DMS153 (cell line): ENCODE measurements at regions not wholly inside any gene's neighbourhood (a gene's known extent, or its start where the extent isn't known, plus 50 kb on each side); places are given as distances from the start of the nearest gene placed in this dataset.
"Not testable (repeated sequence)": the region's sequence is repeated elsewhere in the genome, so short reads cannot be mapped to it uniquely, and the experiment has no call there.

Source experiments
- DNase-seq: peaks from one replicate; lab custom pipeline; 2025; lab: John Stamatoyannopoulos, UW

DNA sequence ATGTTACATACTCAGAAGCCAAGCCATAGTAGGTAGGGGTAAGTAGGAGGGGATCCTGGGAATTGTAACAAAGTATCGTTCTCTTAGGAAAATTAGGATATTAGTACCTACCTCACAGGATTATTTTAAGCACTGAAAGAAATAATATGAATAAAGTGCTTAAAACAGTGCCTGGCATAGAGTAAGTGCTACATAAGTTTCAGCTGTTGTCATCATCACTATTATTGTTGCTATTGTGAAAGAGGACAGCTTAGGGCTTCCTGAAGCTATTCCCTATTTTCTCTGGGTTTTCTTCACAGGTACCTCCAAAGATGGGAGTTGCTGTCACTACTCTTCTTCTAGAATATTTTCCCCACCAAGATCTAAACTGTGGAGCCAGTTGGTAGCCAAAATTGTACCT is 443.7 kb upstream of the FGF16 start:
- no peak for DNase-seq

DNA sequence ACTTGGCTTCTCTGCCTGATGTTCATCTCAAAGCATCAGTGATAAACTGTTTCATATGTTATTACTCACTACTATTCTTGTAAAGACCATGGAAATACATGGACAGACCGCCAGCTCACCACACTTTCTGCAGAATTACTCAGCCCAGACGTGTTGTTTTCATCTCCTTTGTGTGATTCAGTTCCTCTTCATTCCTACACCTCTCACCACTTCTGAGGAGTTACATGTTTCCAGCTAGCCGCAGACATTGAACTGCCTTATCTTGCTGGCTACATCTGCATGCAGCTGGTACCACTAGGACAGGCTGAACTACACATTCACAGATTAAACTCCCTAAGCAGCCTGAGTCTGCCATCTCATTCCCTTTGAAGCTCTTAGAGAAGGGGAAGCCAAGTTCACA is 443.2 kb upstream of the FGF16 start:
- DNase-seq, result no peak

DNA sequence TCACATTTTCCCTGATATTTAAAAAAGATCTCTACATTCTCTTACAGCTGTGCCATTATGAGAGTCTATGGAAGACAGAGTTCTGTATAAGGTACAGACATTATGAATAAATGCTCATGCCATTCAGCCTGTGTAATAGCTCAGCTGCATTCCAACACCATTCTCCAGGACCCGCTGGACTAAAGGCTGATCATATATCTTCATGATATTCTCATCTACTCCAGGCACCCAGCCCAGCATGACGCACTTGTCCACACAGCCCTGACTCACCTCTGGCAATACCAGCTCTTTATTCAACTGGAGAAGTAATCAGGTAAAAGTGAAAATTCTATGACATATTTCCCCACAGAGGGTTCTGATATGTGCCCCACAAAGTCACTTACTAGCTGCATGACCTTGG is 437.5 kb upstream of the FGF16 start:
- no peak for DNase-seq

DNA sequence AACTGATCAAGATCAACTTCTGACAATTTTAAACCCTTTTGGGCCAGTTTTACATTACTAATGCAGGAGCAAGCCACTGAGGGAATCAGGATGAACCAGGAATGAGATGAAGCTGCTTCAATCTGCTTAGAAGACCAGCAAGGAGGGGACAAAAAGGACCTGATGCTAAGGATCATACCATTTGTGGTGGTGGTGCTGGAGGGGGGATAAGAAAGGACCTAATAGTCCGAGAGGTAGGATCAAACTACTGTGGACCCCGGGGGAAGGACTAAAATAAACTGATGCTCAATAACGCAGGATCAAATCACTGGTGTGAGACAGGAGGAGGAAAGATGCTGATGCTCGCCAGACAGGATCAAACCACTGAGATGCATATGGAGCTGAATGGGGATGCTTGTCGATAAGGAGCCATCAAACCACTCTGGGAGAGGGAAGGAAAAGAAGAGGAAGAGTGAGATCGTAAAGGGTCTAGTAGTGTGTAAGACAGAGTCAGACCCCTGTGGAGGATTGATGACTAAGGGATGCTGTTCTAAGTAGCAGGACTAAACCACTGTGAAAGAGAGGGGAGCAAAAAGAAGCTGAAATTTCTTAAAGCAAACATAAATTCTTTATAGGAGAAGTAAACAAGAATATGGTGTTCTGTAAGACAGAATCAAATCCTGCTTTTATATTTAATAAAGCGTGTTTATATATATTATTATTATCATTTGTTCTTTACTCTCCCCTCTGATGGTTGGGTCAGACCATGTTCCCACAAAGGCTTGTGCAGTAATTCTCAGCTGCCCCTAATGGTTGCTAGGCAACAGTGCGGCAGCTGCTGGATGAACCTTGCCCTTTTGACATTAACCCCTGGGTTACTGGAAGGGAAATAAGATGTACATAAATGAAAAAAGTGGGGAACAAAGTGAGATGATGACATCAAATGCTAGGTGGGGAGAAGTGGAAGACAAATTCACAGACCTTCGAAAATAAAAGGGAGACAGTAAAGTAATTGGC is 432.5 kb upstream of the FGF16 start:
- DNase-seq, result peak; percentile 45

DNA sequence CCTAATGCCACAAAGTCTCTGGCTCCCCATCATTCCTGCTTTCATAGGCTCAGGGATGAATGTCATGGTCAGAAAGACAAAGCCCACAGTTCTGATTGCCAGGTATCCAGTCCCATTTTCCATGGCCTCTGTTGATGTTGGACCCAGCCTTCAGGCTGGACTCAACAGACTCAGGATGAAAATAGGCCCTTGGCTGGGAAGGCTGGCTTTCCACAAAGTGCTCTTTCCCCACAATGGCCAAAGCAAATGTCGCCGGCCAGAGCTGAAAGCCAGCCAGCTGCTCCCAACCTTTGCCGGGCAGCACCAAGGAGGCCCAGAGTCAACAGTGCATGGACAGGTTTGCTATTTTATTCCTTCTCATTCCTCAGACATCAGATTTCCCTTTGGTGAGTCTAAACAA is 430.1 kb upstream of the FGF16 start:
- no peak for DNase-seq

DNA sequence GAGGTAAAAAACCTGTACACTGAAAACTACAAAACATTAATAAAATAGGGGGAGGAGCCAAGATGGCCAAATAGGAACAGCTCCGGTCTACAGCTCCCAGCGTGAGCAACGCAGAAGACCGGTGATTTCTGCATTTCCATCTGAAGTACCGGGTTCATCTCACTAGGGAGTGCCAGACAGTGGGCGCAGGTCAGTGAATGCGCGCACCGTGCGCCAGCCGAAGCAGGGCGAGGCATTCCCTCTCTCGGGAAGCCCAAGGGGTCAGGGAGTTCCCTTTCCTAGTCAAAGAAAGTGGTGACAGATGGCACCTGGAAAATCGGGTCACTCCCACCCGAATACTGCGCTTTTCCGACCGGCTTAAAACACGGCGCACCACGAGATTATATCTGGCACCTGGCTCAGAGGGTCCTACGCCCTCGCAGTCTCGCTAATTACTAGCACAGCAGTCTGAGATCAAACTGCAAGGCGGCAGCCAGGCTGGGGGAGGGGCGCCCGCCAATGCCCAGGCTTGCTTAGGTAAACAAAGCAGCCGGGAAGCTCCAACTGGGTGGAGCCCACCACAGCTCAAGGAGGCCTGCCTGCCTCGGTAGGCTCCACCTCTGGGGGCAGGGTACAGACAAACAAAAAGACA is 400.9 kb upstream of the FGF16 start:
- DNase-seq, result not testable (repeated sequence)

DNA sequence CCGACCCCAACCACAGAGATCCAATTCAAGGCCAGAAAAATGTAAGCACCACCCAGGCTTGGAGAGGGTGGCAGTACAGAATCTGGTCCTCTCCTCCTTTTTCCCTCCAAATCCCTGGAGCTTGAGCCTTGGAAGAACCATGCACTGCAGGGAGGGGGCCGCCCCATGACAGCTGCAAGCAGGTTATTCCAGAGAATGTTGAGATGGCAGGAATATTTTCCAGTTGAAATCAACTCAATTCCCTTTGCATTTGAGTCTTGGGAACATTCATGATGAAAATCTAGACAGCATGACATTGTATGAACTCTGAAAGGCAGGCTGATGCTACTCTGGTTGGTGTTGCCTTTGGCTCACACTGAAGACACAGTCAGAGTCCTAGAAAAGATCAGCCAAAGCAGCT is 386.6 kb upstream of the FGF16 start:
- no peak for DNase-seq

DNA sequence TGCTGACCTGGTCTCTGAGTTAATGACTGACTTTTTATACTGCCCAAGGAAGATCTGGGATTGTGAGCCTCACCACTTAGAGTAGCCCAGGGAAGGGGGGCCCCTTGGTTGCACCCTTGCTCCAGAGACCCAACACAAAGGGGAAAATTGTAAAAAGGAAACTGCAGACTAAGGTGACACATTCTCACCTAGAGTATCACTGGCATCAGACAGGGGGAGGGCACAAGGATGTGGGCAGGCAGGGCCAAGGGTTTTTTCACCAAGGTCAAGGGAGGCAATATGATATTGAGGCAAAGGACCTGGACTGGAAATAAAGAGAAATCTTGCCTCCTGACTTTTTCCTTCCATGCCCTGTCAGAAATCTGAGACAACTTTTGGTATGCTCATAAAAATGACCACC is 386.2 kb upstream of the FGF16 start:
- DNase-seq, result no peak

DNA sequence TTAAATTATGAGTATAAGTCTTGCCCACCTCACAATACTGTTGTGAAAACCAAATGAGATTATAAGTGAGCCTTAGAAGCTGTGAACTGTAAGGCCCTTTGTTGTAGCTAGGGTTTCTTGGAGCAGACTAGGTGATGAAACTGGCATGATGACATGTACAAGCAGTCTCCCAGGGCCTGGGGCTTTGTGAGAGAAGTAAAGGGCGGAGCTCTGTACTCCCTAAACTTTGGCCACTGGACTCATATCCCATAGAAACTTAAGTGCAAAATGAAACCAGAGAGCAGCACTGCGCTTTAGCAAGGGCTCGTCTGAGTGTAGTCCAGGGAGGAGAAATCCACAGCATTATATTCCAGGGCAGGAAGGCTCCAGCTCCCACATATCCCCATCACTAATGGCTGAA is 385.6 kb upstream of the FGF16 start:
- DNase-seq, result no peak

DNA sequence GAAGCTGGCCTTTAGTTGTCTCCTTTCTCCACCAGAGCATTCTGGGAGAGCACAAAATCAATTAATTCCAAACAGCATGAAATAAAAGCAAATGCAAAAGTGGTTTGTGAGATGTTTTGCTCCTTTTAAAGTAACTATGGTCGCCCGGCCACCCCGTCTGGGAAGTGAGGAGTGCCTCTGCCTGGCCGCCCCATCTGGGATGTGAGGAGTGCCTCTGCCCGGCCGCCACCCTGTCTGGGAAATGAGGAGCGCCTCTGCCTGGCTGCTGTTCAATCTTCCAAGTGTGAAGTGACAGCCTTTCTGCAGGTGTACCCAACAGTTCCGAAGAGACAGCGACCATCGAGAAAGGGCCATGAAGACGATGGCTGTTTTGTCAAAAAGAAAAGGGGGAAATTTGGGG is 381.3 kb upstream of the FGF16 start:
- DNase-seq, result no peak

DNA sequence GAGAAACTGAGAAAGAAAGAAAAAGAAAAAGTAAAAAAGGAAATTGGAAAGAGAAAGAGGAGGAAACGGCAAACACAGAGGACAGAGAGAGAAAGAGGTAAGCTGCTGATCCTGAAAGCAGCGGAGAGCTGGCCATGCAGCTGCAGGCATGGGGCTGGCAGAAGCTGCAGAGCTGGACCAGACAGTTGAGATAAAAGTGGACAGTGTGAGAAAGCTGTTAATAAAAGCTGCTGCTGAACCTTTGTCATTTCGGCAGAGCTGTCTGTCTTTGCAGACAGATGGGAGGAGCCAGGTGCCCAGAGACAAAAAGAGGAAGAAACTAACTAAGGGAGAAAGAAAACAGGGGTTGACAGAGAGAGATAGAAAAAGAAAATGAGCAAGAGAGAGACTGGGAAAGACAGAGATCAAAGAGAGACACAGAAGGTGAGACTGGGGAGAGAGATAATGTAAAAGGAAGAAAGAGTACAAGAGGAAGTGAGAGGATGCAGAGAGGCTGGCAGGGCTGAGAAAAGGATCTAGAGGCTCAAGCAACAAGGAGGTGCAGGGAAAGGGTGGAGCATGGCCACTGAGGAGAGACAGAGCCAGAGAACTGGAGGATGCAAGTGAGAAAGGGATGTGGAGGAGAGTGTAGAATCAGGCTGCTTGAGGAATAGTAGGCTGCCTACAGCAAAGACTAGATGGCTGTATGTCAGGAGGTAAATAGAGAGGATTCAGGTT is 376.8 kb upstream of the FGF16 start:
- no peak for DNase-seq

DNA sequence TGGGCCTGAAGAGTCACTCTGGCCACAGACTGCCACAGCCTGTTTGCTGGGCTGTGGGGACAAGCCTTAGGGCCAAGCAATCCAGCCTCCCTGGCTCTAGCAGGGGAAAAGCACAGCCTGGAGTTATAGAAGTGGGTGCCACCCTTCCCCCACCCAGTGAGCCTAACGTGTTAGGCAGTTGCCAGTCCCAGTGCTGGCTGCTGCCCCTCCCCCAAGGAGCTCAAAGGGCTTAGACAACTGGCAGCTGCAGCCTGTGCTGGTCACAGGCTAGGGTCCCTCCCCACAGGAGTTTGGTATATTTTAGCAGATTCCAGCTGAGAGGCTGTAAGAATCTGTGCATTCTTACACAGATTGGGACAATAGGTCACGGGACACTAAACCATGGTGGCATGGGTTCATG is 370.3 kb upstream of the FGF16 start:
- DNase-seq, result no peak

DNA sequence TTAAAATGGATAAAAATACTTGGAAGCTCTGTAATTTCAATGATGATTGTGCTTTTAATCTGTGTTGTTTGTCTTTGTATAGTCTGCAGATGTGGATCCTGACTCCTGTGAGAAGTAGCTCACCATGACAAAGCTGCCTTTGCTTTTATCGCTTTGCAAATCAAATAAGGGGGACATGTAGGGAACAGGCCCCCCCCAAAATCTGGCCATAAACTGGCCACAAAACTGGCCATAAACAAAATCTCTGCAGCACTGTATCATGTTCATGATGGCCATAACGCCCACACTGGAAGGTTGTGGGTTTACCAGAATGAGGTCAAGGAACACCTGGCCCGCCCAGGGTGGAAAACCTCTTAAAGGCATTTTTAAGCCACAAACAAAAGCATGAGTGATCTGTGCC is 366.0 kb upstream of the FGF16 start:
- not testable (repeated sequence) for DNase-seq

DNA sequence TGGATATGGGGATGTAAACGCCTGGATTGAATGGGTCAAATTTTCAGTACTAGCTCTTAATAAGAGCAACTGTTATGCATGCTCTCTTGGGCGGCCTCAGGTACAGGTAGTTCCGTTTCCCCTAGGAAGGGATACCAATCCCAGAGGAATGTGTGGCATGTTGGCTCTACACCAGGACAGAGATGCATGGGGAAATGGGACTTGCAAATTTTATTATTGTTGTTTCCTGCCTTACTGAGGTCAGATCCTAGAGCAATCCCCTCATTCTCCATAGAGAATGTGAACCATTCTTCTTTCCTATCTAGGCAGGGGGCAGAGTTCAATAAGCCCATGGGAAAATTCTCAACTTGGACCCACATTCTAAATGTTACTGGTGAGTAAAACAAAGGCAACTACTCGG is 361.8 kb upstream of the FGF16 start:
- no peak for DNase-seq

DNA sequence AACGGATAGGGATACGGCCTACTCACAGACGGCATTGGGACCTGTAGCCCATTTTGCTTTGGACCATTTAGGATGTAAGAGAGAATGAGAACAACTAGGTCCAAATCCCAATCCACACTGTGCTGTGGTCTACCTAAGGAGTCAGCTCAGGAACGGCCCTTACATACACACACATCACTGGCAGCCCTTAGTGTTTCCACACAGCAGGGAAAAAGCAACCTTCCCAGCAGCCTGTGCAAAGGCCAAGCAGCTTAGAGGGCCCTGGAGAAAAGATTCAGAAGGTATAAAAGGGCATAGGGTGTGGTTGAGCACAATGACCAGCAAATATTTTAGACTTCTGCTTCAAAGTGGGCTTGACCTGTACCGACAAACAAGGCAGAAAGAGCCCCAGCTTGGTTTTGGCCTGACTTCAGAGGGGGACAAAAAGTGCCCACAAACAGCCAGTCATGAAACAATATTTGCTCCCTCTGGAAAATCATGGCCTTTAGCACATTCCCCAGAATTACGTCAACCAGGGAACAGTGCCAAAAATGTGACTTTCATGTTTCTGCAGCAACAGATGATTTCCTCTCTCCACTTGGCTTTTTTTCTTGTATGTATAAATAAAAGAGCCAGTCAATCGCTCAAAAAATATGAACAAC is 359.5 kb upstream of the FGF16 start:
- DNase-seq, result no peak

DNA sequence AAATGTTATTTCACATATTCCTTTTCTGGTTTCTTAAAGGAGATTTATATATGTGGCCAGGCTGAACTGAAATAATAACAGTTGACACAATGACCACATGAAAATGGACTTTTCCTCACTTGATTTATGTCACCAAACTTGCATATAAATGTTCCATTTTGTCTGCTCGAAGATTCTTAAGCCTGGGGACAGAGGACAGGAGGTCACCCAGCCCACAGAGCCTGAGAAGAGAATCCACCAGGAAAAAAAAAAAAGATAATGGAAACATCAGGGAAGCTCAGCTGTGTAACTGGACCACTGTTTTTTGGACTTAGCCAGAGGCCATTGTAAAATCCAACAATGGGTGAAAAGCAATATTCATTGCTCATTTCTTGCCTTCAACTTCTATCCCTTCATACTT is 359.0 kb upstream of the FGF16 start:
- DNase-seq, result no peak

DNA sequence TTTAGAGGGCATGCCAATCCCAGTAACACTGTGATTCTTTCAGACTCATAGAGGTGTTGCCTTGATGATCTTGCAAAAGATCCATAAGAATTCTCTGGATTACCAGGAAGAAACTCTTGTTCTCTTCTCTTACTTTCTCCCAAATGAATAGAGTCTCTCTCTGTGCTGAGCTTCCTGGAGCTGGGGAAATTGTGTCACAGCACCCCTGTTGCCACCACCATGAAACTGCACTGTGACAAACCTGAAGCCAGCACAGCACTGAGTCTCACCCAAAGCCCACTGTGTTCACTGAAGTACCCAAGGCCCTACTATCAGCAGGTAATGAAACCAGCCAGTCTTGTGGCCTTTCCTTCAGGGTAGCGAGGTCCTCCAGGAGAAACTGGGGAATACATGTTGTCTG is 332.7 kb upstream of the FGF16 start:
- DNase-seq, result no peak

DNA sequence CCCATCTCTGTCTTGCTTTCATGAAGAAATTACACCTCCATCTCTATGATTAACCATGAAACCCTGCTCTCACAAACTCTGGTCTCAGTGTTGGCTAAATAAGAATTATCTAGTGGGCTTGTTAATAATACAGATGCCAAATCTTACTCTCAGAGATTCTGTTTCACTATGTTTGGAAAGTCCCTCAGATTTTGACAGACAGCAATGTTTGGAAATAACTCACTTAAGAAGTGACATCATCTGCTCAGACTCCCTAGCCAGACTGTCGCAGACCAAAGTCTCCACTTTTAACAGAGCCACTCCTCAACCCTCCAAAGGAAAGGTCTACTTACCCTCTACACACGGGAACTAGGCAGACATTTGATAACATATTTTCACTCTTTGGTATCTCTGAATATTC is 328.5 kb upstream of the FGF16 start:
- DNase-seq, result no peak

DNA sequence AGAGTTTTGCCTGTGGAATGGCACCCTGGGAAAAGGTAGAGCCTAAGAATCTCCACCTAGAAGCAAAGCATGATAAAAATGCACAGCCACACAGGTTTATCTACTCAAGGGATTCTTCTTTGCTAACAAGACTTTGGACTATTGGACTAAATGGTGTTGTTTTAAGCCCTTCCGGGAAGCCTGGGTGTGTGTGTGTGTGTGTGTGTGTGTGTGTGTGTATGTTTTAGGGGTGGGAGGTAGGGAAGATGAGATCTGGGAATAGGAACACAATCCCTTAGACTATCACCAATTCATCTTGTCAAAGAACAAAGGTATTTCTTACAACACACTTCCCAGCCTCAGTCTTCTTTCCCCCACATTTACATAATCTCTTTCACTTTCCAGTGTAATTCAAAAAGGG is 327.5 kb upstream of the FGF16 start:
- no peak for DNase-seq

DNA sequence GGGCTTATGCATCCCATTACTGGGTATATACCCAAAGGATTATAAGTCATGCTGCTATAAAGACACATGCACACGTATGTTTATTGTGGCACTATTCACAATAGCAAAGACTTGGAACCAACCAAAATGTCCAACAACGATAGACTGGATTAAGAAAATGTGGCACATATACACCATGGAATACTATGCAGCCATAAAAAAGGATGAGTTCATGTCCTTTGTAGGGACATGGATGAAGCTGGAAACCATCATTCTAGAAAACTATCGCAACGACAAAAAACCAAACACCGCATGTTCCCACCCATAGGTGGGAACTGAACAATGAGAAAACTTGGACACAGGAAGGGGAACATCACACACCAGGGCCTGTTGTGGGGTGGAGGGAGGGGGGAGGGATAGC is 323.3 kb upstream of the FGF16 start:
- not testable (repeated sequence) for DNase-seq

DNA sequence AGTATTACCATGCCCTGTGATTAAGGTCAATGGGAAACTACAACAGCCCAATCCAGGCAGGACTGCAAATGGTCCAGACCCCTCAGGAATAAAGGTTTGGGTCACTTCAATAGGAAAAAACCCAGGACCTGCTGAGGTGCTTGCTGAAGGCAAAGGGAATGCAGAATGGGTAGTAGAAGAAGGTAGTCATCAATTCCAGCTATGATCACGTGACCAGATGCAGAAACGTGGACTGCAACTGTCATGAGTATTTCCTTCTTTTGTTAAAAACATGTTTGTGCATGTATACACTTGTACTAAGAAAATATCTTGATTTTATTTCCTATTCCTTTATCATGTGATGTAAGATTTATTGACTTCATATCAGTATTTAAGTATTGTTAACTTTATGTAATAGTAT is 319.6 kb upstream of the FGF16 start:
- not testable (repeated sequence) for DNase-seq

DNA sequence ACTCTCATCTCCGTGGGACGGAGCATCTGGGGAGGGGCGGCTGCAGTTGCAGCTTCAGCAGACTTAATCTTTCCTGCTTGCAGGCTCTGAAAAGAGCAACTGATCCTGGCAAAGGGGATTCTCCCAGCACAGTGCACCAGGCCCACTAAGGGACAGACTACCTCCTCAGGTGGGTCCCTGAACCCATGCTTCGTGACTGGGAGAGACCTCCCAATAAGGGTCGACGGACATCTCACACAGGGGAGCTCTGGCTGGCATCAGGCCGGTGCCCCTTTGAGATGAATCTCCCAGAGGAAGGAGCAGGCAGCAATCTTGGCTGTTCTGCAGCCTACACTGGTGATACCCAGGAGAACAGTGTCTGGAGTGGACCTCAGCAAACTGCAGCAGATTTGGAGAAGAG is 303.3 kb upstream of the FGF16 start:
- no peak for DNase-seq
